SK-N-SH treated with all-trans-retinoic acid at 6 μM for 48 hours (cell line): ENCODE measurements at regions not wholly inside any gene's neighbourhood (a gene's known extent, or its start where the extent isn't known, plus 50 kb on each side); places are given as distances from the start of the nearest gene placed in this dataset.

ENCODE experiments used
- ATAC-seq: fragments of 200-7000 bp; cut with Tn5 transposase; 3 replicates; pipeline ENCODE4 v1.9.1; 2020; ENCODE audit warnings: mild to moderate bottlenecking, moderate library complexity
- ARNTL ChIP-seq: fragments of 450-650 bp; formaldehyde crosslinking; IDR thresholded peaks from 2 replicates; pipeline ENCODE4 v1.5.0; 2020; ENCODE audit warnings: low read depth, mild to moderate bottlenecking, moderate library complexity, borderline replicate concordance
- BACH2 ChIP-seq: fragments of 250-450 bp; sonication (Bioruptor Pico); IDR thresholded peaks from 2 replicates; pipeline ENCODE4 v1.9.0; 2021; ENCODE audit warnings: mild to moderate bottlenecking, borderline replicate concordance
- CSDC2 ChIP-seq: fragments of 250-450 bp; sonication (Bioruptor Pico); IDR thresholded peaks from 2 replicates; pipeline ENCODE4 v1.5.0; 2020; ENCODE audit warnings: mild to moderate bottlenecking, moderate library complexity
- ESRRG ChIP-seq: fragments of 250-450 bp; sonication (Bioruptor Pico); IDR thresholded peaks from 2 replicates; pipeline ENCODE4 v1.6.1; 2021; ENCODE audit warnings: mild to moderate bottlenecking
- GLIS3 ChIP-seq: fragments of 250-450 bp; sonication (Bioruptor Pico); IDR thresholded peaks from 2 replicates; pipeline ENCODE4 v1.5.0; 2020; ENCODE audit warnings: mild to moderate bottlenecking, moderate library complexity
- ISL1 ChIP-seq: fragments of 250-450 bp; sonication (Bioruptor Pico); IDR thresholded peaks from 2 replicates; pipeline ENCODE4 v2.1.2; 2022; ENCODE audit warnings: mild to moderate bottlenecking, moderate library complexity
- OSR1 ChIP-seq: fragments of 250-450 bp; sonication (Bioruptor Pico); IDR thresholded peaks from 2 replicates; pipeline ENCODE4 v1.8.0; 2022; ENCODE audit warnings: moderate library complexity, mild to moderate bottlenecking, inconsistent platforms
- PPARA ChIP-seq: fragments of 250-450 bp; sonication (Bioruptor Pico); IDR thresholded peaks from 2 replicates; pipeline ENCODE4 v1.5.0; 2020; ENCODE audit warnings: mild to moderate bottlenecking, borderline replicate concordance
- RARB ChIP-seq: fragments of 250-450 bp; sonication (Bioruptor Pico); IDR thresholded peaks from 2 replicates; pipeline ENCODE4 v1.8.0; 2021; ENCODE audit warnings: mild to moderate bottlenecking, moderate library complexity
- SNAI2 ChIP-seq: fragments of 250-450 bp; sonication (Bioruptor Pico); IDR thresholded peaks from 2 replicates; pipeline ENCODE4 v1.5.0; 2020; ENCODE audit warnings: mild to moderate bottlenecking, moderate library complexity
- TCF4 ChIP-seq: fragments of 250-450 bp; sonication (Bioruptor Pico); IDR thresholded peaks from 2 replicates; pipeline ENCODE4 v1.8.0; 2021; ENCODE audit warnings: mild to moderate bottlenecking, moderate library complexity, borderline replicate concordance
- TOX ChIP-seq: fragments of 250-450 bp; sonication (Bioruptor Pico); IDR thresholded peaks from 2 replicates; pipeline ENCODE4 v1.8.0; 2021; ENCODE audit warnings: mild to moderate bottlenecking, moderate library complexity, borderline replicate concordance
- ZC3H10 ChIP-seq: fragments of 250-450 bp; sonication (Bioruptor Pico); IDR thresholded peaks from 2 replicates; pipeline ENCODE4 v1.5.1; 2021; ENCODE audit warnings: mild to moderate bottlenecking, moderate library complexity
- ZFP3 ChIP-seq: fragments of 250-450 bp; sonication (Bioruptor Pico); IDR thresholded peaks from 2 replicates; pipeline ENCODE4 v1.5.0; 2020; ENCODE audit warnings: mild to moderate bottlenecking, moderate library complexity
- ZFP30 ChIP-seq: fragments of 450-650 bp; formaldehyde crosslinking; IDR thresholded peaks from 2 replicates; pipeline ENCODE4 v1.5.0; 2022; ENCODE audit warnings: mild to moderate bottlenecking, moderate library complexity
- ZNF565 ChIP-seq: fragments of 450-650 bp; formaldehyde crosslinking; conservative IDR thresholded peaks from 2 replicates; pipeline ENCODE4 v1.5.0; 2020; ENCODE audit warnings: low read depth, mild to moderate bottlenecking, moderate library complexity
- ZNF8 ChIP-seq: fragments of 450-650 bp; formaldehyde crosslinking; IDR thresholded peaks from 2 replicates; pipeline ENCODE4 v1.5.0; 2020; ENCODE audit warnings: mild to moderate bottlenecking, moderate library complexity
- TF ChIP-seq, protein P1 (sequence below): fragments of 250-450 bp; sonication (Bioruptor Pico); IDR thresholded peaks from 2 replicates; pipeline ENCODE4 v1.5.0; 2020; ENCODE audit warnings: mild to moderate bottlenecking, moderate library complexity
- TF ChIP-seq, protein P2 (sequence below): fragments of 250-450 bp; sonication (Bioruptor Pico); IDR thresholded peaks from 2 replicates; pipeline ENCODE4 v1.5.1; 2020; ENCODE audit warnings: low read depth, mild to moderate bottlenecking, moderate library complexity
- TF ChIP-seq, protein P3 (sequence below): fragments of 250-450 bp; sonication (Bioruptor Pico); IDR thresholded peaks from 2 replicates; pipeline ENCODE4 v1.8.0; 2021; ENCODE audit warnings: low read depth, mild to moderate bottlenecking, moderate library complexity, borderline replicate concordance
- TF ChIP-seq, protein P4 (sequence below): fragments of 250-450 bp; sonication (Bioruptor Pico); IDR thresholded peaks from 2 replicates; pipeline ENCODE4 v1.8.0; 2020; ENCODE audit warnings: mild to moderate bottlenecking, moderate library complexity, borderline replicate concordance

DNA sequence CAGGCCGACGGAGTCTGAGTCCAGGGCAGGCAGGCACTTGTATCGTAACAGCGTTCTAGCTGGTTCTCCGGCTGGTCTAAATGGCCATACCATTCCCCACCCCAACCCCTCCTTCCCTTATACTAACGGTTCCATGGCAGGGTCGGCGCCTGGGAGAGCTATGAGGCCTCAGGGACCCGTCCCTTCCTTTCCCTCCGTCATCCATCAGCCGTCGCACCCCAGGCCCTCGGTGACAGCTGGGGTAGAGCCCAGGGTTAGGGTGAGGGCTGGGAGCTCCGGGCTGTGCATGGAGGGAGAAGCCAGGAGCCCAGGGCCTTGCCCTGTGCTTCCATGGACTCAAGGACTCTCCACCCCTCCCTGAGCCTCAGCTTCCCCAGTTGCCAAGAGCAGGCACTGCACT is 101.4 kb downstream of the RBFOX3 start:
- no peak for ATAC-seq
- no peak for TF ChIP-seq ISL1
- no peak for TF ChIP-seq ZC3H10 (CRISPR knock-in tag)
- TF ChIP-seq PPARA = no peak

DNA sequence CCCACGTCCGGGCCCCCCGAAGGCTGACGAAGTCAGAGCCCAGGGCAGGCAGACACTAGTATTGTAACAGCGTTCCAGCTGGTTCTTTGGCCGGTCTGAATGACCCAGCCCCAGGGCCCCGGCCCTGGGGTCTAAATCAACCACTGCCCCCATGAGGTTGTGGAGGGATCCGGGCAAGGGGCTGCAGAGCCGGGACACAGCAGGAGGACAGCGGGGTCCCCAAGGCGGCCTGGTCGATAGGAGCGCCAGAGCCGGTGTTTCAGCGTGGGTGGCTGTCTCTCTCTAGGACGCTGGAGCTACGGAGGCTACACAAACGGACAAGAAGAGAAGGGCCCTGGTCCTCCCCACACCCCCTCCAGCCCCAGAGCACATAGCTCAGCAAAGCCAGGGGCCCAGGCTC is 101.8 kb downstream of the RBFOX3 start:
- no peak for TF ChIP-seq GLIS3 (CRISPR knock-in tag)
- no peak for ATAC-seq

DNA sequence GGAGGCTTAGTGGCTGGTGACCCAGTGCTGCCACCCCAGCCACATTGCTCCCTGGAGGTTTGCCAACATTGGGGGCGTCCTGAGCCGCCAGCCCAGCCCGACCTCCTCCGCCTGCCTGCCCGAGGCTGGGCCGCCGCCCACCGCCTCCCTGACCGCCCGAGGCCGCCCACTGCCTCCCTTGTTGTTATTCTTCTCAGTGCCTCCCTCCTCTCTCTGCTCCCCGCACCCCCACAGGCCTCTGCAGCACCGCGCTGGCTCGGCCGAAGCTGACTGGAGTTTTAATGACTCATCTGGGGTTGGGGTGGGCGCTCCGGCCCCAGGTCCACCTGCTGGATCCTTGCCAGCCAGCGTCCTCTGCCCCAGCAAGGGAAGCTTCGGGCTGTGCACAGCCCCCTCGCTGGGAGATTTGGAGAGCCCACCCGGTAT is 102.5 kb downstream of the RBFOX3 start:
- TF ChIP-seq, protein P1, sequence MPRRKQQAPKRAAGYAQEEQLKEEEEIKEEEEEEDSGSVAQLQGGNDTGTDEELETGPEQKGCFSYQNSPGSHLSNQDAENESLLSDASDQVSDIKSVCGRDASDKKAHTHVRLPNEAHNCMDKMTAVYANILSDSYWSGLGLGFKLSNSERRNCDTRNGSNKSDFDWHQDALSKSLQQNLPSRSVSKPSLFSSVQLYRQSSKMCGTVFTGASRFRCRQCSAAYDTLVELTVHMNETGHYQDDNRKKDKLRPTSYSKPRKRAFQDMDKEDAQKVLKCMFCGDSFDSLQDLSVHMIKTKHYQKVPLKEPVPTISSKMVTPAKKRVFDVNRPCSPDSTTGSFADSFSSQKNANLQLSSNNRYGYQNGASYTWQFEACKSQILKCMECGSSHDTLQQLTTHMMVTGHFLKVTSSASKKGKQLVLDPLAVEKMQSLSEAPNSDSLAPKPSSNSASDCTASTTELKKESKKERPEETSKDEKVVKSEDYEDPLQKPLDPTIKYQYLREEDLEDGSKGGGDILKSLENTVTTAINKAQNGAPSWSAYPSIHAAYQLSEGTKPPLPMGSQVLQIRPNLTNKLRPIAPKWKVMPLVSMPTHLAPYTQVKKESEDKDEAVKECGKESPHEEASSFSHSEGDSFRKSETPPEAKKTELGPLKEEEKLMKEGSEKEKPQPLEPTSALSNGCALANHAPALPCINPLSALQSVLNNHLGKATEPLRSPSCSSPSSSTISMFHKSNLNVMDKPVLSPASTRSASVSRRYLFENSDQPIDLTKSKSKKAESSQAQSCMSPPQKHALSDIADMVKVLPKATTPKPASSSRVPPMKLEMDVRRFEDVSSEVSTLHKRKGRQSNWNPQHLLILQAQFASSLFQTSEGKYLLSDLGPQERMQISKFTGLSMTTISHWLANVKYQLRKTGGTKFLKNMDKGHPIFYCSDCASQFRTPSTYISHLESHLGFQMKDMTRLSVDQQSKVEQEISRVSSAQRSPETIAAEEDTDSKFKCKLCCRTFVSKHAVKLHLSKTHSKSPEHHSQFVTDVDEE (CRISPR knock-in tag) = no peak
- TF ChIP-seq ARNTL (CRISPR knock-in tag) (no peak), ESRRG (no peak), ZNF565 (CRISPR knock-in tag) (no peak), ZC3H10 (CRISPR knock-in tag) (no peak), ZFP30 (CRISPR knock-in tag) (no peak), SNAI2 (no peak), ZFP3 (CRISPR knock-in tag) (no peak), GLIS3 (CRISPR knock-in tag) (no peak)
- no peak for ATAC-seq

DNA sequence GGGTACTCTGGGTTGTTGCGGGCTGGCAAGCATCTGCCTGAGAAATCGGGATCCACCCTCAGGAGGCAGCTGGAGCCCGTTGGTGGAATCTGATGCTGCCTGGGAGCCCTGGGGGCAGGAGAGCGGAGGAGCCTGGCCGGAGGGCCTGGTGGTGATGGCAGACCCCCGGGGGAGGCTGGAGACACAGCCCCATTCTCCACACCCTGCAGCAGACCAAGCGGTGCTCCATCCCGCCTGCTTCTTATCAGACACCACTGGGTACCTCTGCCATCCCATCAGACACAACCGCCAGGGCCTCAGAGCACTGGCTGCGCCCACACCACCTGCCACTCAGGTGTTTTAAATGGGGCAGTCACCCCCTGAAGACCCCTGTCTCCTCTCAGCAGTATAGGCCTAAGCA is 103.9 kb downstream of the RBFOX3 start:
- no peak for ATAC-seq
- TF ChIP-seq, protein P2, sequence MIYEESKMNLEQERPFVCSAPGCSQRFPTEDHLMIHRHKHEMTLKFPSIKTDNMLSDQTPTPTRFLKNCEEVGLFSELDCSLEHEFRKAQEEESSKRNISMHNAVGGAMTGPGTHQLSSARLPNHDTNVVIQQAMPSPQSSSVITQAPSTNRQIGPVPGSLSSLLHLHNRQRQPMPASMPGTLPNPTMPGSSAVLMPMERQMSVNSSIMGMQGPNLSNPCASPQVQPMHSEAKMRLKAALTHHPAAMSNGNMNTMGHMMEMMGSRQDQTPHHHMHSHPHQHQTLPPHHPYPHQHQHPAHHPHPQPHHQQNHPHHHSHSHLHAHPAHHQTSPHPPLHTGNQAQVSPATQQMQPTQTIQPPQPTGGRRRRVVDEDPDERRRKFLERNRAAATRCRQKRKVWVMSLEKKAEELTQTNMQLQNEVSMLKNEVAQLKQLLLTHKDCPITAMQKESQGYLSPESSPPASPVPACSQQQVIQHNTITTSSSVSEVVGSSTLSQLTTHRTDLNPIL (CRISPR knock-in tag) = no peak
- no peak for TF ChIP-seq TOX (CRISPR knock-in tag)
- TF ChIP-seq ARNTL (CRISPR knock-in tag) = no peak
- TF ChIP-seq TCF4 (CRISPR knock-in tag) = no peak
- TF ChIP-seq ZNF8 (CRISPR knock-in tag) = no peak
- TF ChIP-seq ESRRG = no peak
- TF ChIP-seq PPARA = no peak
- TF ChIP-seq BACH2 = no peak
- no peak for TF ChIP-seq CSDC2
- TF ChIP-seq, protein P3, sequence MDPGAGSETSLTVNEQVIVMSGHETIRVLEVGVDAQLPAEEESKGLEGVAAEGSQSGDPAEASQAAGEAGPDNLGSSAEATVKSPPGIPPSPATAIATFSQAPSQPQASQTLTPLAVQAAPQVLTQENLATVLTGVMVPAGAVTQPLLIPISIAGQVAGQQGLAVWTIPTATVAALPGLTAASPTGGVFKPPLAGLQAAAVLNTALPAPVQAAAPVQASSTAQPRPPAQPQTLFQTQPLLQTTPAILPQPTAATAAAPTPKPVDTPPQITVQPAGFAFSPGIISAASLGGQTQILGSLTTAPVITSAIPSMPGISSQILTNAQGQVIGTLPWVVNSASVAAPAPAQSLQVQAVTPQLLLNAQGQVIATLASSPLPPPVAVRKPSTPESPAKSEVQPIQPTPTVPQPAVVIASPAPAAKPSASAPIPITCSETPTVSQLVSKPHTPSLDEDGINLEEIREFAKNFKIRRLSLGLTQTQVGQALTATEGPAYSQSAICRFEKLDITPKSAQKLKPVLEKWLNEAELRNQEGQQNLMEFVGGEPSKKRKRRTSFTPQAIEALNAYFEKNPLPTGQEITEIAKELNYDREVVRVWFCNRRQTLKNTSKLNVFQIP (CRISPR knock-in tag) = no peak
- TF ChIP-seq SNAI2 = no peak
- TF ChIP-seq ZFP3 (CRISPR knock-in tag) = no peak
- TF ChIP-seq ISL1 = no peak

DNA sequence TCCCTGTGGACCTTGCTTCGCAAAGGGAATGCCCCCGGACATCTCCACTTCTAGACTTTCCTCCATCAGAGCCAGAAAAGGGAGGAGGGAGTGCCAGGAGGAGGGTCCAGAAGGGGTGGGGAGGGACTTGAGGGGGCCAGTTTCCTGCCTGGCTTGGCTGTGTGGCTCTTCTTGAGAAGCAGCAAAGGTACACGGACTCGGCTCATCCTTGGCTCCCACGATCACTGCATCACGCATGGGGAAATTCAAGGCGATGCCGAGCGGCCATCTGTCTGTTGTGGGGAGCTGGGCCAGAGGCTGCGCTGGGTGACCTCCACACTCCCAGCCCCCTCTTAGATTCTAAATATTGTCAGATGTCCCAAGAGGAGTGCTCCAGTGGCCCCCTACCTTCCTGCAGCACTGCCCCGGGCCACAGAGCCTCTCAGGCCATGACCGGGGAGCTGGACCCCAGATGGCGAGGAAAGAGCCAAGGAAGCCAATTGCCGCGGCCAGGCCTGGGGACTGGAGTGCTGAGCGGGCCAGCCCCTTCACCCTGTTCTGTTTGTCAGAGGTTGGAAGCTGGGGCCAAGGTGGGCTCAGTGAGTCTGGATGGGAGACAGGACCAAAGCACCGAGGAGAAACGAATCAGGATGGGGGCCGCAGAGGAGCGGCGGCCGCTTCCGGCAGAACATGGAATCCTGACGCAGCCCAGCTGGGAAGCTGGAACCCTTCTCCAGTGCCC is 104.5 kb downstream of the RBFOX3 start:
- no peak for TF ChIP-seq TCF4 (CRISPR knock-in tag)
- TF ChIP-seq, protein P1 (CRISPR knock-in tag) = no peak
- TF ChIP-seq ZNF565 (CRISPR knock-in tag) = no peak
- no peak for TF ChIP-seq ZFP30 (CRISPR knock-in tag)
- TF ChIP-seq PPARA = no peak
- no peak for TF ChIP-seq RARB (CRISPR knock-in tag)
- TF ChIP-seq, protein P4, sequence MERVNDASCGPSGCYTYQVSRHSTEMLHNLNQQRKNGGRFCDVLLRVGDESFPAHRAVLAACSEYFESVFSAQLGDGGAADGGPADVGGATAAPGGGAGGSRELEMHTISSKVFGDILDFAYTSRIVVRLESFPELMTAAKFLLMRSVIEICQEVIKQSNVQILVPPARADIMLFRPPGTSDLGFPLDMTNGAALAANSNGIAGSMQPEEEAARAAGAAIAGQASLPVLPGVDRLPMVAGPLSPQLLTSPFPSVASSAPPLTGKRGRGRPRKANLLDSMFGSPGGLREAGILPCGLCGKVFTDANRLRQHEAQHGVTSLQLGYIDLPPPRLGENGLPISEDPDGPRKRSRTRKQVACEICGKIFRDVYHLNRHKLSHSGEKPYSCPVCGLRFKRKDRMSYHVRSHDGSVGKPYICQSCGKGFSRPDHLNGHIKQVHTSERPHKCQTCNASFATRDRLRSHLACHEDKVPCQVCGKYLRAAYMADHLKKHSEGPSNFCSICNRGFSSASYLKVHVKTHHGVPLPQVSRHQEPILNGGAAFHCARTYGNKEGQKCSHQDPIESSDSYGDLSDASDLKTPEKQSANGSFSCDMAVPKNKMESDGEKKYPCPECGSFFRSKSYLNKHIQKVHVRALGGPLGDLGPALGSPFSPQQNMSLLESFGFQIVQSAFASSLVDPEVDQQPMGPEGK (CRISPR knock-in tag) = no peak
- TF ChIP-seq OSR1 (CRISPR knock-in tag) = no peak
- TF ChIP-seq, protein P3 (CRISPR knock-in tag) = no peak
- TF ChIP-seq ISL1 = no peak
- no peak for TF ChIP-seq CSDC2
- TF ChIP-seq ARNTL (CRISPR knock-in tag) = no peak
- no peak for ATAC-seq
